ENCODE measurements at regions not wholly inside any gene's neighbourhood (a gene's known extent, or its start where the extent isn't known, plus 50 kb on each side); places are given as distances from the start of the nearest gene placed in this dataset.

DNA sequence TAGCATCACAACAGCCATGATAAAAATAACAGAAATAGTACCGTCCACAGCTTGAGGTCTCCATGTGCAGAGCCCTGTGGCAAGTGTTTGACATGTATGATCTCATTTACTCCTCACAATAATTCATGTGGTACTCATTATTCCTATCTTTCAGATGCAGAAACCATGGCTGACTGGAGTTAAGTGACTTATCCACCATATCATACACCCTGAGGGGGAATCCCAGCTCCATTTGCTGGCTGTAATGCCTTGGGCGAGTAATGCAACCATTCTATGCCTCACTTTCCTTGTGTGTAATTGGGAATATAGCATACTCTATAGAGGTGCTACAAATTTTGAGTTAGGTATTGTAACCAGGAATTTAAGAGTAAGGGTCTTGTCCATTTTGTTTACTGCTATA lies 347.0 kb upstream of the CLINT1 start:
- TF ChIP-seq BMI1 (IDR thresholded peaks at IDR 0.05; ENCODE audit: borderline replicate concordance) (no peak), ZNF217 (IDR thresholded peaks at IDR 0.05) (no peak), ZNF207 (IDR thresholded peaks at IDR 0.05; ENCODE audit: borderline replicate concordance) (no peak), CREM (IDR thresholded peaks at IDR 0.05; ENCODE audit: low read depth) (no peak), CBFB (IDR thresholded peaks at IDR 0.05; ENCODE audit: low read depth) (no peak), CHD1 (IDR thresholded peaks at IDR 0.05; ENCODE audit: low read depth, low read length) (no peak), RAD21 (IDR thresholded peaks at IDR 0.05; ENCODE audit: insufficient read depth, low read depth, low read length) (no peak), POLR2AphosphoS2 (IDR thresholded peaks at IDR 0.05; ENCODE audit: low read depth, low read length) (no peak), SPI1 (IDR thresholded peaks at IDR 0.05; ENCODE audit: borderline replicate concordance, insufficient read depth, low read depth, low read length) (no peak), GATAD2B (conservative IDR thresholded peaks at IDR 0.05; ENCODE audit: low read depth) (no peak), RAD51 (IDR thresholded peaks at IDR 0.05) (no peak), SRF (IDR thresholded peaks at IDR 0.05; ENCODE audit: low read depth in 2 of 2, low read length in 2 of 2) (no peak)
- TF ChIP-seq, protein P1, sequence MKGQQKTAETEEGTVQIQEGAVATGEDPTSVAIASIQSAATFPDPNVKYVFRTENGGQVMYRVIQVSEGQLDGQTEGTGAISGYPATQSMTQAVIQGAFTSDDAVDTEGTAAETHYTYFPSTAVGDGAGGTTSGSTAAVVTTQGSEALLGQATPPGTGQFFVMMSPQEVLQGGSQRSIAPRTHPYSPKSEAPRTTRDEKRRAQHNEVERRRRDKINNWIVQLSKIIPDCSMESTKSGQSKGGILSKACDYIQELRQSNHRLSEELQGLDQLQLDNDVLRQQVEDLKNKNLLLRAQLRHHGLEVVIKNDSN (IDR thresholded peaks at IDR 0.05; ENCODE audit: borderline replicate concordance, extremely low read length, insufficient read depth, low read depth, low read length): no peak
- TF ChIP-seq, protein P2, sequence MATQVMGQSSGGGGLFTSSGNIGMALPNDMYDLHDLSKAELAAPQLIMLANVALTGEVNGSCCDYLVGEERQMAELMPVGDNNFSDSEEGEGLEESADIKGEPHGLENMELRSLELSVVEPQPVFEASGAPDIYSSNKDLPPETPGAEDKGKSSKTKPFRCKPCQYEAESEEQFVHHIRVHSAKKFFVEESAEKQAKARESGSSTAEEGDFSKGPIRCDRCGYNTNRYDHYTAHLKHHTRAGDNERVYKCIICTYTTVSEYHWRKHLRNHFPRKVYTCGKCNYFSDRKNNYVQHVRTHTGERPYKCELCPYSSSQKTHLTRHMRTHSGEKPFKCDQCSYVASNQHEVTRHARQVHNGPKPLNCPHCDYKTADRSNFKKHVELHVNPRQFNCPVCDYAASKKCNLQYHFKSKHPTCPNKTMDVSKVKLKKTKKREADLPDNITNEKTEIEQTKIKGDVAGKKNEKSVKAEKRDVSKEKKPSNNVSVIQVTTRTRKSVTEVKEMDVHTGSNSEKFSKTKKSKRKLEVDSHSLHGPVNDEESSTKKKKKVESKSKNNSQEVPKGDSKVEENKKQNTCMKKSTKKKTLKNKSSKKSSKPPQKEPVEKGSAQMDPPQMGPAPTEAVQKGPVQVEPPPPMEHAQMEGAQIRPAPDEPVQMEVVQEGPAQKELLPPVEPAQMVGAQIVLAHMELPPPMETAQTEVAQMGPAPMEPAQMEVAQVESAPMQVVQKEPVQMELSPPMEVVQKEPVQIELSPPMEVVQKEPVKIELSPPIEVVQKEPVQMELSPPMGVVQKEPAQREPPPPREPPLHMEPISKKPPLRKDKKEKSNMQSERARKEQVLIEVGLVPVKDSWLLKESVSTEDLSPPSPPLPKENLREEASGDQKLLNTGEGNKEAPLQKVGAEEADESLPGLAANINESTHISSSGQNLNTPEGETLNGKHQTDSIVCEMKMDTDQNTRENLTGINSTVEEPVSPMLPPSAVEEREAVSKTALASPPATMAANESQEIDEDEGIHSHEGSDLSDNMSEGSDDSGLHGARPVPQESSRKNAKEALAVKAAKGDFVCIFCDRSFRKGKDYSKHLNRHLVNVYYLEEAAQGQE (IDR thresholded peaks at IDR 0.05; ENCODE audit: low read depth, low read length): no peak
- TF ChIP-seq, protein P3, sequence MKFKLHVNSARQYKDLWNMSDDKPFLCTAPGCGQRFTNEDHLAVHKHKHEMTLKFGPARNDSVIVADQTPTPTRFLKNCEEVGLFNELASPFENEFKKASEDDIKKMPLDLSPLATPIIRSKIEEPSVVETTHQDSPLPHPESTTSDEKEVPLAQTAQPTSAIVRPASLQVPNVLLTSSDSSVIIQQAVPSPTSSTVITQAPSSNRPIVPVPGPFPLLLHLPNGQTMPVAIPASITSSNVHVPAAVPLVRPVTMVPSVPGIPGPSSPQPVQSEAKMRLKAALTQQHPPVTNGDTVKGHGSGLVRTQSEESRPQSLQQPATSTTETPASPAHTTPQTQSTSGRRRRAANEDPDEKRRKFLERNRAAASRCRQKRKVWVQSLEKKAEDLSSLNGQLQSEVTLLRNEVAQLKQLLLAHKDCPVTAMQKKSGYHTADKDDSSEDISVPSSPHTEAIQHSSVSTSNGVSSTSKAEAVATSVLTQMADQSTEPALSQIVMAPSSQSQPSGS (IDR thresholded peaks at IDR 0.05; ENCODE audit: low read length): no peak
- TF ChIP-seq, protein P4, sequence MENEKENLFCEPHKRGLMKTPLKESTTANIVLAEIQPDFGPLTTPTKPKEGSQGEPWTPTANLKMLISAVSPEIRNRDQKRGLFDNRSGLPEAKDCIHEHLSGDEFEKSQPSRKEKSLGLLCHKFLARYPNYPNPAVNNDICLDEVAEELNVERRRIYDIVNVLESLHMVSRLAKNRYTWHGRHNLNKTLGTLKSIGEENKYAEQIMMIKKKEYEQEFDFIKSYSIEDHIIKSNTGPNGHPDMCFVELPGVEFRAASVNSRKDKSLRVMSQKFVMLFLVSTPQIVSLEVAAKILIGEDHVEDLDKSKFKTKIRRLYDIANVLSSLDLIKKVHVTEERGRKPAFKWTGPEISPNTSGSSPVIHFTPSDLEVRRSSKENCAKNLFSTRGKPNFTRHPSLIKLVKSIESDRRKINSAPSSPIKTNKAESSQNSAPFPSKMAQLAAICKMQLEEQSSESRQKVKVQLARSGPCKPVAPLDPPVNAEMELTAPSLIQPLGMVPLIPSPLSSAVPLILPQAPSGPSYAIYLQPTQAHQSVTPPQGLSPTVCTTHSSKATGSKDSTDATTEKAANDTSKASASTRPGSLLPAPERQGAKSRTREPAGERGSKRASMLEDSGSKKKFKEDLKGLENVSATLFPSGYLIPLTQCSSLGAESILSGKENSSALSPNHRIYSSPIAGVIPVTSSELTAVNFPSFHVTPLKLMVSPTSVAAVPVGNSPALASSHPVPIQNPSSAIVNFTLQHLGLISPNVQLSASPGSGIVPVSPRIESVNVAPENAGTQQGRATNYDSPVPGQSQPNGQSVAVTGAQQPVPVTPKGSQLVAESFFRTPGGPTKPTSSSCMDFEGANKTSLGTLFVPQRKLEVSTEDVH (IDR thresholded peaks at IDR 0.05; ENCODE audit: low read depth, partially characterized antibody): no peak
- ChIA-PET RAD21 (ENCODE audit: unreplicated experiment) (no interaction called here), CTCF (no interaction called here), SMC1A (ENCODE audit: uncharacterized antibody, unreplicated experiment) (no interaction called here), POLR2A (no interaction called here)
- H3K36me3 ChIP-seq (ENCODE audit: control insufficient read depth in 2 of 2, insufficient read depth in 2 of 2, low read length in 1 of 2): no peaks in the 10 kb centered on the region
- no peak overlapping the region for H2AFZ ChIP-seq (ENCODE audit: control insufficient read depth, low read depth, low read length)
- no peak for FAIRE-seq
- ATAC-seq: no peak
- no peaks in the 10 kb centered on the region for H3K4me1 ChIP-seq (ENCODE audit: control insufficient read depth, insufficient read depth, low read length)
- intact Hi-C loops (cut with micrococcal nuclease; ENCODE audit: unreplicated experiment) (no loop called here), in situ Hi-C loops (cut with MboI) (no loop called here)
- no peaks in the 10 kb centered on the region for H4K20me1 ChIP-seq (ENCODE audit: control insufficient read depth, insufficient read depth)
- H3K4me2 ChIP-seq (ENCODE audit: control insufficient read depth, insufficient read depth): no peak overlapping the region
- no peak for DNase-seq (ENCODE audit: low read depth, low spot score)
- H3K9me3 ChIP-seq (replicated peaks; ENCODE audit: control insufficient read depth, insufficient read depth, low read length): no peaks in the 10 kb centered on the region
- H3K79me2 ChIP-seq (ENCODE audit: control insufficient read depth, insufficient read depth, low read length): no peaks in the 10 kb centered on the region
- H3K27ac ChIP-seq (ENCODE audit: control insufficient read depth, insufficient read depth): no peak overlapping the region
- no TSS peak for BruUV-seq (replicated peaks)
- no peak overlapping the region for H3K4me3 ChIP-seq
- 60% methylated on average over 2 of the region's 2 CpGs for WGBS (ENCODE audit: insufficient coverage, insufficient replicate concordance, low lambda C conversion rate, missing lambda C conversion rate)
- H3K27me3 ChIP-seq (replicated peaks in 1 of 2; ENCODE audit: control insufficient read depth in 2 of 2, insufficient read depth in 2 of 2, low read length in 1 of 2): peaks cover 0 to 2% of the 10 kb centered on the region in 2 experiments; a peak in 2 of 4 replicates
- H3K9ac ChIP-seq (ENCODE audit: control insufficient read depth, insufficient read depth, low read length): no peak overlapping the region
